PC-3 (cell line): ENCODE measurements at regions not wholly inside any gene's neighbourhood (a gene's known extent, or its start where the extent isn't known, plus 50 kb on each side); places are given as distances from the start of the nearest gene placed in this dataset.
A peak's percentile ranks its signal among the peaks of the same experiment; 100 is the strongest.

Experiments used
- ATAC-seq: fragments of 200-7000 bp; cut with Tn5 transposase; 2 replicates; pipeline ENCODE4 v1.9.1; 2020; ENCODE audit warnings: mild to moderate bottlenecking, moderate library complexity
- BruUV-seq: library from RNA; stranded (reverse); fragments of 400-500 nt; replicated peaks from 2 replicates; lab custom pipeline; 2021; lab: Mats Ljungman, UMichigan
- CTCF ChIA-PET: fragments of 300-600 bp; sonication (Branson Sonifier 250); formaldehyde crosslinking; loops from one replicate; lab custom pipeline; 2022; ENCODE audit warnings: antibody characterized with exemption; lab: Charles Lee
- POLR2A ChIA-PET: fragments of 300-600 bp; sonication (Branson Sonifier 250); formaldehyde crosslinking; loops from one replicate; lab custom pipeline; 2022; ENCODE audit warnings: antibody characterized with exemption; ENCODE audit not compliant: unreplicated experiment; lab: Charles Lee
- DNase-seq: peaks from one replicate; pipeline ENCODE4 v3.0.0-alpha.2; 2015
- H2AFZ ChIP-seq: fragments of 300-600 bp; sonication (generic); 2 replicates; pipeline ENCODE4 v1.6.0; 2016; ENCODE audit warnings: antibody characterized with exemption, low read length
- H3F3A ChIP-seq: fragments of 300-600 bp; sonication (generic); one replicate; pipeline ENCODE4 v1.6.0; 2017; ENCODE audit warnings: antibody characterized with exemption, low read length, control low read depth, mild to moderate bottlenecking; ENCODE audit not compliant: unreplicated experiment
- H3K27ac ChIP-seq: fragments of 300-600 bp; sonication (generic); 2 replicates; pipeline ENCODE4 v1.5.1; 2016; ENCODE audit warnings: mild to moderate bottlenecking, low read length
- H3K27me3 ChIP-seq: fragments of 300-600 bp; sonication (generic); 2 replicates; pipeline ENCODE4 v1.6.1; 2016; ENCODE audit warnings: low read length, mixed read lengths
- H3K36me3 ChIP-seq: fragments of 300-600 bp; sonication (generic); 2 replicates; pipeline ENCODE4 v1.6.1; 2016; ENCODE audit warnings: low read depth, mixed run types, low read length, mixed read lengths
- H3K4me1 ChIP-seq: fragments of 300-600 bp; sonication (generic); 2 replicates; pipeline ENCODE4 v1.5.1; 2016; ENCODE audit warnings: low read length; ENCODE audit not compliant: insufficient read depth
- H3K4me2 ChIP-seq: fragments of 300-600 bp; sonication (generic); 2 replicates; pipeline ENCODE4 v1.6.0; 2016; ENCODE audit warnings: low read length
- H3K4me3 ChIP-seq: fragments of 300-600 bp; sonication (generic); 2 replicates; pipeline ENCODE4 v1.5.1; 2016; ENCODE audit warnings: mild to moderate bottlenecking, low read length, mixed read lengths
- H3K79me2 ChIP-seq: fragments of 300-600 bp; sonication (generic); 2 replicates; pipeline ENCODE4 v1.6.1; 2017; ENCODE audit warnings: low read length, mixed read lengths
- H3K9ac ChIP-seq: fragments of 300-600 bp; sonication (generic); 2 replicates; pipeline ENCODE4 v1.6.0; 2016; ENCODE audit warnings: mild to moderate bottlenecking, low read length
- H3K9me2 ChIP-seq: fragments of 300-600 bp; sonication (generic); replicated peaks from 2 replicates; pipeline ENCODE4 v1.6.1; 2016; ENCODE audit warnings: mixed run types, low read length, mixed read lengths
- H3K9me3 ChIP-seq: fragments of 300-600 bp; sonication (generic); 2 replicates; pipeline ENCODE4 v1.6.1; 2016; ENCODE audit warnings: low read length, mixed read lengths
- H4K20me1 ChIP-seq: fragments of 300-600 bp; sonication (generic); 2 replicates; pipeline ENCODE4 v1.6.1; 2016; ENCODE audit warnings: low read length, mixed read lengths
- CTCF ChIP-seq: fragments of 300-600 bp; sonication (generic); conservative IDR thresholded peaks from 2 replicates; pipeline ENCODE4 v1.5.1; 2017; ENCODE audit warnings: antibody characterized with exemption, low read depth, mild to moderate bottlenecking, low read length
- EZH2 ChIP-seq: fragments of 300-600 bp; sonication (generic); IDR thresholded peaks from one replicate; pipeline ENCODE4 v1.6.1; 2017; ENCODE audit warnings: antibody characterized with exemption, mild to moderate bottlenecking, low read length; ENCODE audit not compliant: unreplicated experiment
- EZH2phosphoT487 ChIP-seq: fragments of 300-600 bp; sonication (generic); IDR thresholded peaks from 2 replicates; pipeline ENCODE4 v1.6.1; 2018; ENCODE audit warnings: mild to moderate bottlenecking, antibody characterized with exemption, low read length, borderline replicate concordance
- intact Hi-C: fragments of 100-400 bp; cut with micrococcal nuclease; formaldehyde crosslinking; loops from 2 replicates; pipeline ENCODE4 v1.9.0; 2023

- H4K20me1 ChIP-seq, result no peaks in the 10 kb centered on the region
- intact Hi-C loops, result no loop called here
- H3K9me2 ChIP-seq, result no peaks in the 10 kb centered on the region
- ChIA-PET POLR2A (no interaction called here), CTCF (no interaction called here)
- H3K4me3 ChIP-seq, result no peak overlapping the region
- H3K4me2 ChIP-seq, result no peak overlapping the region
- ATAC-seq (no peak), DNase-seq (no peak)
- H3K9me3 ChIP-seq, result no peaks in the 10 kb centered on the region
- no peaks in the 10 kb centered on the region for H3F3A ChIP-seq
- no peak overlapping the region for H3K9ac ChIP-seq
- H3K27me3 ChIP-seq, result no peaks in the 10 kb centered on the region
- no peak overlapping the region for H3K27ac ChIP-seq
- no peaks in the 10 kb centered on the region for H3K4me1 ChIP-seq
- TF ChIP-seq EZH2 (no peak), EZH2phosphoT487 (no peak), CTCF (no peak)
- H2AFZ ChIP-seq, result no peak overlapping the region
- BruUV-seq, result no TSS peak
- no peaks in the 10 kb centered on the region for H3K36me3 ChIP-seq
- H3K79me2 ChIP-seq, result no peaks in the 10 kb centered on the region
These were observed 159.3 kb upstream of the CNTNAP2 start for GRCh38 chr7:145957160-145957890.

GRCh38 chr7:145951566-145951965, 165.0 kb upstream of the CNTNAP2 start:
- no TSS peak for BruUV-seq
- H3K4me3 ChIP-seq, result no peak overlapping the region
- CTCF ChIA-PET, result no interaction called here
- DNase-seq, result peak; percentile 5
- no peaks in the 10 kb centered on the region for H3K27me3 ChIP-seq
- no peaks in the 10 kb centered on the region for H3K4me1 ChIP-seq
- no peak overlapping the region for H3K4me2 ChIP-seq
- TF ChIP-seq EZH2phosphoT487 (no peak), EZH2 (no peak), CTCF (no peak)
- H3K27ac ChIP-seq, result no peak overlapping the region
- no peaks in the 10 kb centered on the region for H4K20me1 ChIP-seq
- H2AFZ ChIP-seq, result no peak overlapping the region
- H3K36me3 ChIP-seq, result no peaks in the 10 kb centered on the region
- ATAC-seq, result no peak
- H3K9ac ChIP-seq, result no peak overlapping the region
- intact Hi-C loops, result no loop called here
- H3F3A ChIP-seq, result no peaks in the 10 kb centered on the region
- no peaks in the 10 kb centered on the region for H3K9me2 ChIP-seq
- no peaks in the 10 kb centered on the region for H3K79me2 ChIP-seq
- no peaks in the 10 kb centered on the region for H3K9me3 ChIP-seq
- POLR2A ChIA-PET, result no interaction called here

GRCh38 chr7:145928937-145929336, 187.7 kb upstream of the CNTNAP2 start:
- POLR2A ChIA-PET, result no interaction called here
- Histone ChIP-seq H3K9ac (no peak overlapping the region), H3K9me3 (no peaks in the 10 kb centered on the region), H3K36me3 (no peaks in the 10 kb centered on the region), H4K20me1 (no peaks in the 10 kb centered on the region), H3K9me2 (no peaks in the 10 kb centered on the region), H3K4me3 (no peak overlapping the region), H3K4me2 (no peak overlapping the region), H3F3A (no peaks in the 10 kb centered on the region), H2AFZ (no peak overlapping the region), H3K4me1 (no peaks in the 10 kb centered on the region), H3K27me3 (no peaks in the 10 kb centered on the region), H3K27ac (no peak overlapping the region), H3K79me2 (no peaks in the 10 kb centered on the region)
- no peak for ATAC-seq
- no peak for DNase-seq
- TF ChIP-seq EZH2phosphoT487, result no peak
- TF ChIP-seq EZH2, result no peak
- TF ChIP-seq CTCF, result no peak
- intact Hi-C loops, result no loop called here
- CTCF ChIA-PET, result no interaction called here
- no TSS peak for BruUV-seq
